Middle frontal gyrus (tissue), 1 donor: ENCODE measurements at regions not wholly inside any gene's neighbourhood (a gene's known extent, or its start where the extent isn't known, plus 50 kb on each side); places are given as distances from the start of the nearest gene placed in this dataset.
"Not testable (repeated sequence)": the region's sequence is repeated elsewhere in the genome, so short reads cannot be mapped to it uniquely, and the experiment has no call there.

Experiments used
- DNase-seq: peaks from one replicate; pipeline ENCODE4 v3.0.0-alpha.2; 2015; ENCODE audit warnings: low spot score; ENCODE audit errors: extremely low spot score

GRCh38 chr10:59037018-59037389 lies 139.4 kb upstream of the PHYHIPL start:
- no peak for DNase-seq

- DNase-seq: no peak
Measured at GRCh38 chr10:59037506-59037905, 138.9 kb upstream of the PHYHIPL start.

- not testable (repeated sequence) for DNase-seq
Measured at GRCh38 chr10:59043358-59043757, 133.1 kb upstream of the PHYHIPL start.

GRCh38 chr10:59047180-59047579 lies 129.3 kb upstream of the PHYHIPL start:
- no peak for DNase-seq

GRCh38 chr10:59047957-59048618 lies 128.4 kb upstream of the PHYHIPL start:
- DNase-seq: no peak

- DNase-seq: not testable (repeated sequence)
Measured at GRCh38 chr10:59053502-59053901, 122.9 kb upstream of the PHYHIPL start.

- no peak for DNase-seq
Measured at GRCh38 chr10:59055045-59055444, 121.4 kb upstream of the PHYHIPL start.

GRCh38 chr10:59057345-59057744 lies 119.1 kb upstream of the PHYHIPL start:
- no peak for DNase-seq

- no peak for DNase-seq
Measured at GRCh38 chr10:59060852-59061251, 115.6 kb upstream of the PHYHIPL start.

- no peak for DNase-seq
Measured at GRCh38 chr10:59063491-59063890, 113.0 kb upstream of the PHYHIPL start.

GRCh38 chr10:59064080-59064692 lies 112.3 kb upstream of the PHYHIPL start:
- DNase-seq: no peak

- no peak for DNase-seq
Measured at GRCh38 chr10:59064759-59065539, 111.5 kb upstream of the PHYHIPL start.

GRCh38 chr10:59068581-59069191 lies 107.8 kb upstream of the PHYHIPL start:
- no peak for DNase-seq

GRCh38 chr10:59072038-59072437 lies 104.4 kb upstream of the PHYHIPL start:
- DNase-seq: no peak

- DNase-seq: no peak
Measured at GRCh38 chr10:59073456-59074053, 102.9 kb upstream of the PHYHIPL start.

- DNase-seq: no peak
Measured at GRCh38 chr10:59075576-59075975, 100.9 kb upstream of the PHYHIPL start.

- DNase-seq: no peak
Measured at GRCh38 chr10:59077855-59078254, 98.6 kb upstream of the PHYHIPL start.

GRCh38 chr10:59078978-59079377 lies 97.5 kb upstream of the PHYHIPL start:
- DNase-seq: no peak

- DNase-seq: no peak
Measured at GRCh38 chr10:59079386-59080226, 96.8 kb upstream of the PHYHIPL start.

- DNase-seq: no peak
Measured at GRCh38 chr10:59082249-59082648, 94.2 kb upstream of the PHYHIPL start.

GRCh38 chr10:59085054-59085453 lies 91.4 kb upstream of the PHYHIPL start:
- no peak for DNase-seq
